ENCODE measurements at regions not wholly inside any gene's neighbourhood (a gene's known extent, or its start where the extent isn't known, plus 50 kb on each side); places are given as distances from the start of the nearest gene placed in this dataset.
"Not testable (repeated sequence)": the region's sequence is repeated elsewhere in the genome, so short reads cannot be mapped to it uniquely, and the experiment has no call there.

DNA sequence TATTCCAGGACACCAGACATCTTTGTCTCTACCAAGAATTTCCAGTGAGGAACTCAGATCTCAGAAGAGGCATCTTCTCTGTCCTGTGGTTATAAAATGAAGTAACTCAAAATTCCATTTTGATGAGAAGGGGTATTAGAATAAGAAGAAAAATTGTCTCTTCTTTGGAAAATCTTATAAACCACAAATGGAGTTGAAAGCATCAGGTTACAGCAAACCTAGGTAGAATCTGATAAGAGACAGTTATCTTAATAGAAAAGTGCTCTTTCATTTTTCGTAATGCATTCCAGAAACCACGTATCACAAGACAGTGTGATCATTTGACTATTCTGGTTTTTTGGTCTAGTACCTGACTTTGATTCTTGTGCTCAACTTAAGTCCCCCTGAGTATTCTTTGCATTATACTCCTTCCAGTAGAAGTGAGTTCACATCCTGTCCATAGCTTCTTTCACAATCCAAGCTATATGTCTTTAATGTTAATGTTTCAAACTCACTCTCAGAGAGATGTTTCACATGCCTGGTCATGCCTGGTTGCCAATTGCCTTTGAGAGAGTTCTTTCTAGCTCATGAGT, 120.9 kb upstream of the PRDX6 start:
- H3K9me3 Mint-ChIP-seq: peaks cover 26% of the 10 kb centered on the region
- intact Hi-C loops (cut with micrococcal nuclease): no loop called here
- peaks cover 12% of the 10 kb centered on the region for H3K4me1 Mint-ChIP-seq (ENCODE audit: low read depth)
- no peaks in the 10 kb centered on the region for H3K36me3 Mint-ChIP-seq (ENCODE audit: low read depth)
- H3K27ac Mint-ChIP-seq: no peak overlapping the region
- H3K4me3 Mint-ChIP-seq: no peak overlapping the region
- DNase-seq (ENCODE audit: low spot score): no peak
- H3K27me3 Mint-ChIP-seq (ENCODE audit: insufficient read depth): no peaks in the 10 kb centered on the region

GRCh38 chr1:173360487-173361063, 116.6 kb upstream of the PRDX6 start:
- H3K4me1 Mint-ChIP-seq (ENCODE audit: low read depth): peaks cover 5% of the 10 kb centered on the region
- H3K36me3 Mint-ChIP-seq (ENCODE audit: low read depth): peaks cover 1% of the 10 kb centered on the region
- intact Hi-C loops (cut with micrococcal nuclease): no loop called here
- H3K9me3 Mint-ChIP-seq: no peaks in the 10 kb centered on the region
- H3K27ac Mint-ChIP-seq: no peak overlapping the region
- H3K4me3 Mint-ChIP-seq: no peak overlapping the region
- no peaks in the 10 kb centered on the region for H3K27me3 Mint-ChIP-seq (ENCODE audit: insufficient read depth)
- no peak for DNase-seq (ENCODE audit: low spot score)

GRCh38 chr1:173362543-173362942, 114.6 kb upstream of the PRDX6 start:
- peaks cover 1% of the 10 kb centered on the region for H3K36me3 Mint-ChIP-seq (ENCODE audit: low read depth)
- H3K4me1 Mint-ChIP-seq (ENCODE audit: low read depth): no peaks in the 10 kb centered on the region
- DNase-seq (ENCODE audit: low spot score): no peak
- H3K9me3 Mint-ChIP-seq: no peaks in the 10 kb centered on the region
- no peak overlapping the region for H3K27ac Mint-ChIP-seq
- intact Hi-C loops (cut with micrococcal nuclease): no loop called here
- H3K27me3 Mint-ChIP-seq (ENCODE audit: insufficient read depth): peaks cover 2% of the 10 kb centered on the region
- H3K4me3 Mint-ChIP-seq: no peak overlapping the region

GRCh38 chr1:173364827-173365226, 112.3 kb upstream of the PRDX6 start:
- peaks cover 5% of the 10 kb centered on the region for H3K9me3 Mint-ChIP-seq
- no peak for DNase-seq (ENCODE audit: low spot score)
- H3K4me1 Mint-ChIP-seq (ENCODE audit: low read depth): no peaks in the 10 kb centered on the region
- no peak overlapping the region for H3K4me3 Mint-ChIP-seq
- intact Hi-C loops (cut with micrococcal nuclease): no loop called here
- H3K27ac Mint-ChIP-seq: no peak overlapping the region
- H3K27me3 Mint-ChIP-seq (ENCODE audit: insufficient read depth): peaks cover 2% of the 10 kb centered on the region
- H3K36me3 Mint-ChIP-seq (ENCODE audit: low read depth): peaks cover 1% of the 10 kb centered on the region

GRCh38 chr1:173365341-173365740, 111.8 kb upstream of the PRDX6 start:
- intact Hi-C loops (cut with micrococcal nuclease): no loop called here

GRCh38 chr1:173367136-173367535, 110.0 kb upstream of the PRDX6 start:
- Mint-ChIP-seq H3K4me3 (no peak overlapping the region), H3K36me3 (ENCODE audit: low read depth) (peaks cover 1% of the 10 kb centered on the region), H3K27ac (no peak overlapping the region), H3K27me3 (ENCODE audit: insufficient read depth) (peaks cover 2% of the 10 kb centered on the region), H3K4me1 (ENCODE audit: low read depth) (no peaks in the 10 kb centered on the region), H3K9me3 (peaks cover 5% of the 10 kb centered on the region)
- no peak for DNase-seq (ENCODE audit: low spot score)
- intact Hi-C loops (cut with micrococcal nuclease): no loop called here

More at GRCh38 chr1:173365341-173365740, 111.8 kb upstream of the PRDX6 start:
- Mint-ChIP-seq H3K27ac (no peak overlapping the region), H3K27me3 (ENCODE audit: insufficient read depth) (peaks cover 2% of the 10 kb centered on the region), H3K4me3 (no peak overlapping the region), H3K36me3 (ENCODE audit: low read depth) (peaks cover 1% of the 10 kb centered on the region), H3K4me1 (ENCODE audit: low read depth) (no peaks in the 10 kb centered on the region), H3K9me3 (peaks cover 5% of the 10 kb centered on the region)
- DNase-seq (ENCODE audit: low spot score): no peak

DNA sequence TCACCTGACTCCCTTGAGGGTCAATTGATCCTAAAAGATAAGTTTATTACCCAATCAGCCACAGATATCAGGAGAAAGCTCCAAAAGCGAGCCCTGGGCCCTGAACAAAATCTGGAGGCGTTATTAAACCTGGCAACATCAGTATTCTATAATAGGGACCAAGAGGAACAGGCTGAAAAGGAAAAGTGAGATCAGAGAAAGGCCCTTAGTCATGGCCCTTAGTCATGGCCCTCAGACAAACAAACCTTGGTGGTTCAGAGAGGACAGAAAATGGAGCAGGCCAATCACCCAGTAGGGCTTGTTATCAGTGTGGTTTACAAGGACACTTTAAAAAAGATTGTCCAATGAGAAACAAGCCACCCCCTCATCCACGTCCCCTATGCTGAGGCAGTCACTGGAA, 106.5 kb upstream of the PRDX6 start:
- H3K27me3 Mint-ChIP-seq (ENCODE audit: insufficient read depth); H3K4me3 Mint-ChIP-seq; H3K4me1 Mint-ChIP-seq (ENCODE audit: low read depth); H3K36me3 Mint-ChIP-seq (ENCODE audit: low read depth); DNase-seq (ENCODE audit: low spot score); intact Hi-C loops (cut with micrococcal nuclease); H3K27ac Mint-ChIP-seq: not testable (repeated sequence)
- peaks cover 20% of the 10 kb centered on the region for H3K9me3 Mint-ChIP-seq

- H3K36me3 Mint-ChIP-seq (ENCODE audit: low read depth); H3K27me3 Mint-ChIP-seq (ENCODE audit: insufficient read depth); intact Hi-C loops (cut with micrococcal nuclease); H3K4me1 Mint-ChIP-seq (ENCODE audit: low read depth); H3K27ac Mint-ChIP-seq; DNase-seq (ENCODE audit: low spot score); H3K4me3 Mint-ChIP-seq: not testable (repeated sequence)
- peaks cover 36% of the 10 kb centered on the region for H3K9me3 Mint-ChIP-seq
These were observed 101.1 kb upstream of the PRDX6 start for GRCh38 chr1:173376065-173376464.

GRCh38 chr1:173377266-173377665, 99.9 kb upstream of the PRDX6 start:
- Mint-ChIP-seq H3K36me3 (ENCODE audit: low read depth) (no peaks in the 10 kb centered on the region), H3K9me3 (peaks cover 36% of the 10 kb centered on the region), H3K27me3 (ENCODE audit: insufficient read depth) (no peaks in the 10 kb centered on the region), H3K27ac (no peak overlapping the region), H3K4me1 (ENCODE audit: low read depth) (no peaks in the 10 kb centered on the region), H3K4me3 (no peak overlapping the region)
- DNase-seq (ENCODE audit: low spot score): no peak
- intact Hi-C loops (cut with micrococcal nuclease): no loop called here

DNA sequence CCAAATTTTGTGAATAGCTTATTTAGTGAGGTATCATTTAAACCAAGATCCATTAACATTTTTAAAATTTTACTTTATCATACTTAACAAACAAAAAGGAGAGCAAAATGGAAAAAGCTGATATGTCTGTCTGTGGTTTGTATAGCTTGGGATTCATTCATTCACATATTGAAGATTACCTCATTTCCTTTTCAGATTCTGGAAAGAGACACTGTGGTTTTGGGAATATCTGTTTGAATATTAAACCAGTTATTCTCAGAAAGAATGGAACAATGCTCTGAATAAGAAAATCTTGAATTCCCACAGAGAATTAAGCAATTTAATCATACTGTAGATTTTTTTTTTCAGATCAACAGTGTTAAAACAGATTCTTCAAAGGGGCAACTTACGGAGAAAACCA, 93.8 kb upstream of the PRDX6 start:
- no peaks in the 10 kb centered on the region for H3K36me3 Mint-ChIP-seq (ENCODE audit: low read depth)
- no peaks in the 10 kb centered on the region for H3K4me1 Mint-ChIP-seq (ENCODE audit: low read depth)
- no peak for DNase-seq (ENCODE audit: low spot score)
- H3K4me3 Mint-ChIP-seq: no peak overlapping the region
- H3K27me3 Mint-ChIP-seq (ENCODE audit: insufficient read depth): no peaks in the 10 kb centered on the region
- H3K27ac Mint-ChIP-seq: no peak overlapping the region
- no peaks in the 10 kb centered on the region for H3K9me3 Mint-ChIP-seq
- intact Hi-C loops (cut with micrococcal nuclease): no loop called here

GRCh38 chr1:173388352-173388751, 88.8 kb upstream of the PRDX6 start:
- Mint-ChIP-seq H3K36me3 (ENCODE audit: low read depth) (no peaks in the 10 kb centered on the region), H3K4me3 (no peak overlapping the region), H3K27ac (no peak overlapping the region), H3K9me3 (no peaks in the 10 kb centered on the region), H3K4me1 (ENCODE audit: low read depth) (no peaks in the 10 kb centered on the region), H3K27me3 (ENCODE audit: insufficient read depth) (no peaks in the 10 kb centered on the region)
- intact Hi-C loops (cut with micrococcal nuclease): no loop called here
- DNase-seq (ENCODE audit: low spot score): no peak

DNA sequence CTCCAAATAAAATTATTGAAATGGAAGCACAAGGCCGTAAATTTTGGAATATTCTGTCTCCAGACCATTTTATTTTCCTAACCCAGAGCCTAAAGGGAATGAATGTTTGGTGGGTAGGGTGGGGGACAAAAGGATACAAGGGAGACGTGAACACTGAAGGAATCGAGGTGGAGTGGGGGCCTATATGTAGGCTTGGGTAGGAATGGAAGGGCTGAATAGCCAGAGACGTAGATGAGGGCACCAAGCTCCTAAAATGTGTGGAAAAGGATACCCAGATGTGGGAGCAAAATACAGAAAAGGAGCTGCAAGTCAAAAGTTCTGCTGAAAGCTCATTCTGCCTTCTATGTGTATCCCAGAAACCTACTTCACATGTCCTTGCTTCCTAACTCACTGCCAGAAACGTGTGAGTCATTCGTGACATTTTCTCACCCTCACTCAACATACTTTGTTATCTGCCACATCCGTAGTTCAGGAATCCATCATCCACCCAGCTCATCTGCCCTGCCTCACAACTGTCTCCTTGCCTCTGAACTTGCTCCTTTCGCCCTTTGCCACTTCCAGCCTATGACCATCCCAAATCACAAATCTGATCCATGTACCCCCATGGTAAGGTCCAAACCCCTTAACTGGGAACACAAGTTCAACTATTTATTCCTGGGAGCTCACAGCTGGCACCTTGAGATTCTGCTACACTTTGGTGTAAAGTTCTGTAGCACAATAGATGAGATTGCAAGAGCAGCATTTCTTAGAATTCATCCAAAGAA, 84.1 kb upstream of the PRDX6 start:
- H3K27ac Mint-ChIP-seq: no peak overlapping the region
- no peaks in the 10 kb centered on the region for H3K36me3 Mint-ChIP-seq (ENCODE audit: low read depth)
- no peak for DNase-seq (ENCODE audit: low spot score)
- no peak overlapping the region for H3K4me3 Mint-ChIP-seq
- H3K4me1 Mint-ChIP-seq (ENCODE audit: low read depth): no peaks in the 10 kb centered on the region
- intact Hi-C loops (cut with micrococcal nuclease): no loop called here
- no peaks in the 10 kb centered on the region for H3K9me3 Mint-ChIP-seq
- H3K27me3 Mint-ChIP-seq (ENCODE audit: insufficient read depth): no peaks in the 10 kb centered on the region

DNA sequence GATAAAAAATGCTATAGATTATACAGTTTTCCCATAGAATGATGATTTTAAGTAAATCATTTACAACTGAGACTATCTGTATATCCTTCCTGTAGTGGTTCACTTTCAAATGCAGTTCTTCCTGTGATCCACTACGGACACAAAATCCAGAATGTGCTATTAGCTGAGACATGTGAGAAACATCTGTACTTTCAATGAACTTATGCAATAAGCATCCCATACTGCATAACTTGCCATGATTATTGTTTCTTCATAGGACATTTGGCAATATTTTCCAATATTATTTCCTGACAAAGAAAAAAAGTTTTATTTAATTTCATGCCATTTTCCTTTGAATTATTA, 83.5 kb upstream of the PRDX6 start:
- no peaks in the 10 kb centered on the region for H3K9me3 Mint-ChIP-seq
- H3K4me3 Mint-ChIP-seq: no peak overlapping the region
- no peaks in the 10 kb centered on the region for H3K27me3 Mint-ChIP-seq (ENCODE audit: insufficient read depth)
- no peak for DNase-seq (ENCODE audit: low spot score)
- no peaks in the 10 kb centered on the region for H3K4me1 Mint-ChIP-seq (ENCODE audit: low read depth)
- intact Hi-C loops (cut with micrococcal nuclease): no loop called here
- H3K36me3 Mint-ChIP-seq (ENCODE audit: low read depth): no peaks in the 10 kb centered on the region
- H3K27ac Mint-ChIP-seq: no peak overlapping the region

Measured in activated T-helper 1 cell treated with anti-CD3 and anti-CD28 coated beads, Interleukin-12 subunit alpha, Interleukin-12 subunit beta, Interleukin-2, Interleukin-4 antibody, amounts not matched to agents 30 ng/mL and 10 ng/mL and 1 ng/mL, durations not matched to agents 14 hours and 24 hours and 36 hours (primary cell).